ENCODE measurements at regions not wholly inside any gene's neighbourhood (a gene's known extent, or its start where the extent isn't known, plus 50 kb on each side); places are given as distances from the start of the nearest gene placed in this dataset.
"Not testable (repeated sequence)": the region's sequence is repeated elsewhere in the genome, so short reads cannot be mapped to it uniquely, and the experiment has no call there.

- Histone ChIP-seq H3K4ac (ENCODE audit: low read depth, low read length) (no peak overlapping the region), H2BK12ac (ENCODE audit: insufficient read length, low read depth, low read length) (no peak overlapping the region), H3K56ac (ENCODE audit: insufficient read length, low read depth, low read length) (no peak overlapping the region), H3K4me1 (ENCODE audit: insufficient read depth, low read length) (no peaks in the 10 kb centered on the region), H2BK120ac (ENCODE audit: low read depth, low read length, poor library complexity, severe bottlenecking) (no peak overlapping the region), H3K27ac (ENCODE audit: insufficient read length, low read depth, low read length) (no peak overlapping the region), H2AFZ (ENCODE audit: low read length) (no peak overlapping the region), H3K14ac (ENCODE audit: insufficient read depth, low read length) (no peak overlapping the region), H4K91ac (ENCODE audit: insufficient read length, low read depth, low read length) (no peak overlapping the region), H4K5ac (ENCODE audit: insufficient read length, low read depth, low read length) (no peak overlapping the region), H3K23me2 (ENCODE audit: insufficient read length, low read depth, low read length, poor library complexity, severe bottlenecking) (no peaks in the 10 kb centered on the region), H3K4me2 (ENCODE audit: insufficient read depth, insufficient read length, low read length) (no peak overlapping the region), H4K8ac (replicated peaks; ENCODE audit: insufficient read length, low read depth, low read length) (no peak overlapping the region), H3T11ph (ENCODE audit: low read length) (no peak overlapping the region), H3K9me3 (ENCODE audit: control insufficient read depth, low read depth, low read length) (no peaks in the 10 kb centered on the region), H3K23ac (ENCODE audit: insufficient read length, low read depth, low read length) (no peak overlapping the region), H3K18ac (ENCODE audit: insufficient read length, low read depth, low read length) (no peak overlapping the region), H3K9ac (ENCODE audit: extremely low read depth, insufficient read length, low read length) (no peak overlapping the region), H3K79me2 (ENCODE audit: insufficient read depth, low read length) (no peaks in the 10 kb centered on the region), H2BK15ac (ENCODE audit: low read depth, low read length) (no peak overlapping the region), H3K79me1 (ENCODE audit: insufficient read depth, low read depth, low read length, poor library complexity, severe bottlenecking) (no peaks in the 10 kb centered on the region), H2BK20ac (ENCODE audit: low read depth, low read length, poor library complexity, severe bottlenecking) (no peak overlapping the region), H3K27me3 (ENCODE audit: insufficient read depth, low read length) (no peaks in the 10 kb centered on the region), H4K20me1 (ENCODE audit: control insufficient read depth, insufficient read depth, insufficient read length) (no peaks in the 10 kb centered on the region), H2BK5ac (ENCODE audit: insufficient read length, low read length) (no peak overlapping the region), H2AK5ac (ENCODE audit: insufficient read length, low read length) (no peak overlapping the region)
- Mint-ChIP-seq H3K4me1 (no peaks in the 10 kb centered on the region), H3K27ac (no peak overlapping the region), H3K4me3 (no peak overlapping the region), H3K36me3 (ENCODE audit: insufficient read depth in 1 of 3, low read depth in 3 of 3) (no peaks in the 10 kb centered on the region), H3K27me3 (ENCODE audit: low read depth) (peaks cover 1% of the 10 kb centered on the region; the same call in 1 of the 2 replicates), H3K9me3 (peaks cover 5 to 9% of the 10 kb centered on the region in 2 experiments; a peak in 3 of 5 replicates)
- WGBS (ENCODE audit: extremely low coverage, insufficient read length, low lambda C conversion rate), result no CpG with 5 or more reads among the region's 2 CpGs
- TF ChIP-seq CTCF (conservative IDR thresholded peaks at IDR 0.05), result no peak
- DNase-seq, result no peak
Measured at GRCh38 chr6:85856235-85856634, 213.5 kb upstream of the SYNCRIP start.

- H3K79me2 ChIP-seq (ENCODE audit: insufficient read depth, low read length); H2BK20ac ChIP-seq (ENCODE audit: low read depth, low read length, poor library complexity, severe bottlenecking); H2BK12ac ChIP-seq (ENCODE audit: insufficient read length, low read depth, low read length); H3K9me3 ChIP-seq (ENCODE audit: control insufficient read depth, low read depth, low read length); H4K91ac ChIP-seq (ENCODE audit: insufficient read length, low read depth, low read length); H3K4ac ChIP-seq (ENCODE audit: low read depth, low read length); DNase-seq; H3K27me3 Mint-ChIP-seq (ENCODE audit: low read depth); H3K27me3 ChIP-seq (ENCODE audit: insufficient read depth, low read length); H3K9ac ChIP-seq (ENCODE audit: extremely low read depth, insufficient read length, low read length); H3K4me1 Mint-ChIP-seq; H4K5ac ChIP-seq (ENCODE audit: insufficient read length, low read depth, low read length); H3K27ac Mint-ChIP-seq; H3K4me1 ChIP-seq (ENCODE audit: insufficient read depth, low read length); H2AK5ac ChIP-seq (ENCODE audit: insufficient read length, low read length); H3K27ac ChIP-seq (ENCODE audit: insufficient read length, low read depth, low read length); H2BK120ac ChIP-seq (ENCODE audit: low read depth, low read length, poor library complexity, severe bottlenecking); H3T11ph ChIP-seq (ENCODE audit: low read length); H4K20me1 ChIP-seq (ENCODE audit: control insufficient read depth, insufficient read depth, insufficient read length); H3K79me1 ChIP-seq (ENCODE audit: insufficient read depth, low read depth, low read length, poor library complexity, severe bottlenecking); H3K23ac ChIP-seq (ENCODE audit: insufficient read length, low read depth, low read length); H2BK5ac ChIP-seq (ENCODE audit: insufficient read length, low read length); H3K4me3 Mint-ChIP-seq; H4K8ac ChIP-seq (replicated peaks; ENCODE audit: insufficient read length, low read depth, low read length); H2BK15ac ChIP-seq (ENCODE audit: low read depth, low read length); H3K14ac ChIP-seq (ENCODE audit: insufficient read depth, low read length); H3K4me2 ChIP-seq (ENCODE audit: insufficient read depth, insufficient read length, low read length); H3K56ac ChIP-seq (ENCODE audit: insufficient read length, low read depth, low read length); H2AFZ ChIP-seq (ENCODE audit: low read length); H3K23me2 ChIP-seq (ENCODE audit: insufficient read length, low read depth, low read length, poor library complexity, severe bottlenecking); H3K18ac ChIP-seq (ENCODE audit: insufficient read length, low read depth, low read length): not testable (repeated sequence)
- no CpG with 5 or more reads among the region's 37 CpGs for WGBS (ENCODE audit: extremely low coverage, insufficient read length, low lambda C conversion rate)
- H3K36me3 Mint-ChIP-seq (ENCODE audit: insufficient read depth in 1 of 3, low read depth in 3 of 3), result peaks cover 20 to 34% (median 29%) of the 10 kb centered on the region in 3 experiments
- peaks cover 57 to 73% of the 10 kb centered on the region in 2 experiments for H3K9me3 Mint-ChIP-seq
Measured at GRCh38 chr6:85838351-85839119, 195.8 kb upstream of the SYNCRIP start.
